SK-N-MC (cell line): ENCODE measurements at regions not wholly inside any gene's neighbourhood (a gene's known extent, or its start where the extent isn't known, plus 50 kb on each side); places are given as distances from the start of the nearest gene placed in this dataset.
A peak's percentile ranks its signal among the peaks of the same experiment; 100 is the strongest.

Experiments
- DNase-seq: peaks from one replicate; pipeline ENCODE4 v3.0.0-alpha.2; 2011; ENCODE audit warnings: low read depth, low spot score
- H3K27ac ChIP-seq: fragments of 200-600 bp; sonication (generic); 2 replicates; pipeline ENCODE4 v1.5.1; 2016; ENCODE audit warnings: mixed run types
- H3K36me3 ChIP-seq: fragments of 200-600 bp; sonication (generic); 2 replicates; pipeline ENCODE4 v1.6.1; 2017; ENCODE audit warnings: antibody characterized with exemption, low read length, mixed read lengths; ENCODE audit not compliant: insufficient read depth
- H3K4me3 ChIP-seq: fragments of 200-600 bp; sonication (generic); 2 replicates; pipeline ENCODE4 v1.5.1; 2016
- H3K9ac ChIP-seq: fragments of 200-600 bp; sonication (generic); 2 replicates; pipeline ENCODE4 v1.8.0; 2017; ENCODE audit warnings: mixed run types, mixed read lengths; ENCODE audit not compliant: insufficient read length
- H3K9me3 ChIP-seq: fragments of 200-600 bp; sonication (generic); 2 replicates; pipeline ENCODE4 v1.6.1; 2017; ENCODE audit warnings: low read depth, mild to moderate bottlenecking, antibody characterized with exemption, low read length, moderate library complexity, mixed read lengths
- EZH2 ChIP-seq: fragments of 200-600 bp; sonication (generic); IDR thresholded peaks from one replicate; pipeline ENCODE4 v1.6.1; 2017; ENCODE audit warnings: antibody characterized with exemption
- FOXP2 ChIP-seq: optimal IDR thresholded peaks from 2 replicates; pipeline ENCODE3; 2011; ENCODE audit warnings: mild to moderate bottlenecking, moderate library complexity; ENCODE audit not compliant: insufficient read depth; ENCODE audit errors: extremely low read length, control extremely low read depth
- POLR2AphosphoS5 ChIP-seq: IDR thresholded peaks from 2 replicates; pipeline ENCODE4 v1.6.1; 2012; ENCODE audit warnings: mild to moderate bottlenecking, low read depth, low read length, borderline replicate concordance

- peak; percentile 34 for DNase-seq
- H3K27ac ChIP-seq = no peak overlapping the region
Measured at GRCh38 chr9:82606492-82607382, 456.2 kb downstream of the RASEF start.

GRCh38 chr9:82608487-82608886 lies 454.5 kb downstream of the RASEF start:
- H3K9me3 ChIP-seq = no peaks in the 10 kb centered on the region
- no peak for DNase-seq
- H3K9ac ChIP-seq = no peak overlapping the region
- H3K27ac ChIP-seq = no peak overlapping the region
- no peak for TF ChIP-seq FOXP2
- no peak for TF ChIP-seq POLR2AphosphoS5
- no peak for TF ChIP-seq EZH2
- no peak overlapping the region for H3K4me3 ChIP-seq
- H3K36me3 ChIP-seq = no peaks in the 10 kb centered on the region

More at GRCh38 chr9:82606492-82607382, 456.2 kb downstream of the RASEF start:
- no peak overlapping the region for H3K4me3 ChIP-seq
- no peak overlapping the region for H3K9ac ChIP-seq
- no peaks in the 10 kb centered on the region for H3K9me3 ChIP-seq
- TF ChIP-seq EZH2 (no peak), FOXP2 (no peak), POLR2AphosphoS5 (no peak)
- no peaks in the 10 kb centered on the region for H3K36me3 ChIP-seq

- no peaks in the 10 kb centered on the region for H3K36me3 ChIP-seq
- no peak for DNase-seq
- H3K27ac ChIP-seq = no peak overlapping the region
- H3K4me3 ChIP-seq = no peak overlapping the region
- no peak for TF ChIP-seq EZH2
- TF ChIP-seq POLR2AphosphoS5 = no peak
- TF ChIP-seq FOXP2 = no peak
- H3K9ac ChIP-seq = no peak overlapping the region
- no peaks in the 10 kb centered on the region for H3K9me3 ChIP-seq
Measured at GRCh38 chr9:82612942-82613341, 450.0 kb downstream of the RASEF start.

GRCh38 chr9:82613498-82613897 lies 449.4 kb downstream of the RASEF start:
- H3K9me3 ChIP-seq = no peaks in the 10 kb centered on the region
- H3K4me3 ChIP-seq = no peak overlapping the region
- DNase-seq = no peak
- no peak for TF ChIP-seq POLR2AphosphoS5
- TF ChIP-seq EZH2 = no peak
- no peak for TF ChIP-seq FOXP2
- H3K36me3 ChIP-seq = no peaks in the 10 kb centered on the region
- no peak overlapping the region for H3K9ac ChIP-seq
- no peak overlapping the region for H3K27ac ChIP-seq

- Histone ChIP-seq H3K4me3 (no peak overlapping the region), H3K9me3 (no peaks in the 10 kb centered on the region), H3K9ac (no peak overlapping the region), H3K36me3 (no peaks in the 10 kb centered on the region), H3K27ac (no peak overlapping the region)
- no peak for TF ChIP-seq FOXP2
- no peak for TF ChIP-seq EZH2
- no peak for TF ChIP-seq POLR2AphosphoS5
- no peak for DNase-seq
Measured at GRCh38 chr9:82616545-82616944, 446.4 kb downstream of the RASEF start.

- Histone ChIP-seq H3K36me3 (no peaks in the 10 kb centered on the region), H3K9me3 (no peaks in the 10 kb centered on the region), H3K27ac (no peak overlapping the region), H3K9ac (no peak overlapping the region), H3K4me3 (no peak overlapping the region)
- no peak for TF ChIP-seq FOXP2
- TF ChIP-seq POLR2AphosphoS5 = no peak
- TF ChIP-seq EZH2 = no peak
- no peak for DNase-seq
Measured at GRCh38 chr9:82621447-82621846, 441.5 kb downstream of the RASEF start.

- Histone ChIP-seq H3K4me3 (no peak overlapping the region), H3K9me3 (no peaks in the 10 kb centered on the region), H3K27ac (no peak overlapping the region), H3K9ac (no peak overlapping the region), H3K36me3 (no peaks in the 10 kb centered on the region)
- DNase-seq = no peak
- TF ChIP-seq POLR2AphosphoS5 = no peak
- no peak for TF ChIP-seq FOXP2
- TF ChIP-seq EZH2 = no peak
Measured at GRCh38 chr9:82637368-82637767, 425.6 kb downstream of the RASEF start.

GRCh38 chr9:82645600-82645999 lies 417.3 kb downstream of the RASEF start:
- no peak overlapping the region for H3K9ac ChIP-seq
- H3K27ac ChIP-seq = no peak overlapping the region
- TF ChIP-seq POLR2AphosphoS5 (no peak), EZH2 (no peak), FOXP2 (no peak)
- DNase-seq = no peak
- H3K36me3 ChIP-seq = no peaks in the 10 kb centered on the region
- no peak overlapping the region for H3K4me3 ChIP-seq
- H3K9me3 ChIP-seq = no peaks in the 10 kb centered on the region

GRCh38 chr9:82650368-82650767 lies 412.6 kb downstream of the RASEF start:
- H3K27ac ChIP-seq = no peak overlapping the region
- DNase-seq = no peak
- H3K9ac ChIP-seq = no peak overlapping the region
- no peak for TF ChIP-seq FOXP2
- TF ChIP-seq EZH2 = no peak
- TF ChIP-seq POLR2AphosphoS5 = no peak
- H3K36me3 ChIP-seq = no peaks in the 10 kb centered on the region
- no peak overlapping the region for H3K4me3 ChIP-seq
- H3K9me3 ChIP-seq = no peaks in the 10 kb centered on the region
